ENCODE measurements at regions not wholly inside any gene's neighbourhood (a gene's known extent, or its start where the extent isn't known, plus 50 kb on each side); places are given as distances from the start of the nearest gene placed in this dataset.

DNA sequence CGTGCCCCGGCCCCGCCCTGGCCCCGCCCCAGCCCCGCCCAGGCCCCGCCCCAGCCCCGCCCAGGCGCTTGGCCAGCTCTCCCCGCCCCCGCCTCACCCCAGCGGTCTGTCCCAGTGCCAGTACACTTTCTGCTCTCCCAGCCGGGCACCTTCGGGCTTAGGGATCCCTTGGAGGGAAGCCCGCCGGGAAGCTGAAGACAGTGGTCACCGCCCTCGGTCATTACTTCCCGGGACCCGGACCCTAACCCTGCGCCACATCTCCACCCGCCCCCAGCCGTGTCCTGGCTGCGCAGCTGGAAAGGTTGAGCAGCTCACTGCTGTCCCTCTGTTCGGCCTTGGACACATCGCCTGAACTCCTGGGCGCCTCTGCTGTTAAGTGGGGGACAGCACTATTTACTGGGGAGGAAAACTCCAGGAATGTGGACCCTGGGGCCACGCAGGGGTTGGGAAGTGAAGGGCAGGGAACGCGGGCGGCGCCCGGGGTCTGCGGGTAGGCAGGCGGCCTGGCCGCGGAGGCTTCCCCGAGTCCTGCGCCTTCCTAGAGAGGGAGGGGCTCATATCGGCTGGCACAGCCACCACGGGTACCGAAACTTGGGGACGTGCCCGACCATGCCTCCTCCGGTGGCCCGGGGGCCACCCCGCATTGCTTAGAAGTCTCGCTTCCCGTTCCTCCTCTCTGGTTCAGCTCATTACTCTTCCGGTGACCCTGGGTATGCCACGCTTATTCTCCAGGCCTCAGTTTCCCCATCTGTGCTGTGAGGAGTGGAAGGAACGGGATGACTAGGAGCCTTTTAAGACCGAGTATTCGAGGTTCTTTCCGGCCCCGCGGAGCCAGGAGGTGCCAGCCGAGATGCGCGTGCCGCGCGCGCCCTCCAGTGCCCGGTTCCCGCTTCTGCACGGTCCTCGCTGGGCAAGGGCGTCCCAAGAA lies 121.0 kb downstream of the GYPC start:
- TF ChIP-seq, protein P1, sequence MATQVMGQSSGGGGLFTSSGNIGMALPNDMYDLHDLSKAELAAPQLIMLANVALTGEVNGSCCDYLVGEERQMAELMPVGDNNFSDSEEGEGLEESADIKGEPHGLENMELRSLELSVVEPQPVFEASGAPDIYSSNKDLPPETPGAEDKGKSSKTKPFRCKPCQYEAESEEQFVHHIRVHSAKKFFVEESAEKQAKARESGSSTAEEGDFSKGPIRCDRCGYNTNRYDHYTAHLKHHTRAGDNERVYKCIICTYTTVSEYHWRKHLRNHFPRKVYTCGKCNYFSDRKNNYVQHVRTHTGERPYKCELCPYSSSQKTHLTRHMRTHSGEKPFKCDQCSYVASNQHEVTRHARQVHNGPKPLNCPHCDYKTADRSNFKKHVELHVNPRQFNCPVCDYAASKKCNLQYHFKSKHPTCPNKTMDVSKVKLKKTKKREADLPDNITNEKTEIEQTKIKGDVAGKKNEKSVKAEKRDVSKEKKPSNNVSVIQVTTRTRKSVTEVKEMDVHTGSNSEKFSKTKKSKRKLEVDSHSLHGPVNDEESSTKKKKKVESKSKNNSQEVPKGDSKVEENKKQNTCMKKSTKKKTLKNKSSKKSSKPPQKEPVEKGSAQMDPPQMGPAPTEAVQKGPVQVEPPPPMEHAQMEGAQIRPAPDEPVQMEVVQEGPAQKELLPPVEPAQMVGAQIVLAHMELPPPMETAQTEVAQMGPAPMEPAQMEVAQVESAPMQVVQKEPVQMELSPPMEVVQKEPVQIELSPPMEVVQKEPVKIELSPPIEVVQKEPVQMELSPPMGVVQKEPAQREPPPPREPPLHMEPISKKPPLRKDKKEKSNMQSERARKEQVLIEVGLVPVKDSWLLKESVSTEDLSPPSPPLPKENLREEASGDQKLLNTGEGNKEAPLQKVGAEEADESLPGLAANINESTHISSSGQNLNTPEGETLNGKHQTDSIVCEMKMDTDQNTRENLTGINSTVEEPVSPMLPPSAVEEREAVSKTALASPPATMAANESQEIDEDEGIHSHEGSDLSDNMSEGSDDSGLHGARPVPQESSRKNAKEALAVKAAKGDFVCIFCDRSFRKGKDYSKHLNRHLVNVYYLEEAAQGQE (IDR thresholded peaks at IDR 0.05; ENCODE audit: low read depth) = no peak
- TF ChIP-seq ZNF274 (IDR thresholded peaks at IDR 0.05; ENCODE audit: low read depth, low read length) (no peak), TCF7L2 (IDR thresholded peaks at IDR 0.05; ENCODE audit: borderline replicate concordance, extremely low read depth, insufficient read depth, insufficient read length) (no peak), RAD21 (IDR thresholded peaks at IDR 0.05; ENCODE audit: low read depth) (peak; percentile 91), CTCF (IDR thresholded peaks at IDR 0.05 in 2 of 3, conservative IDR thresholded peaks at IDR 0.05 in 1 of 3; ENCODE audit: borderline replicate concordance in 1 of 3, insufficient read depth in 1 of 3, low read depth in 2 of 3, low read length in 2 of 3) (peak; percentile 45 to 97 (median 91); a peak in 5 of 6 replicates), SP1 (IDR thresholded peaks at IDR 0.05; ENCODE audit: low read depth) (no peak), CBX3 (IDR thresholded peaks at IDR 0.05; ENCODE audit: low read depth) (no peak)
- TF ChIP-seq, protein P2, sequence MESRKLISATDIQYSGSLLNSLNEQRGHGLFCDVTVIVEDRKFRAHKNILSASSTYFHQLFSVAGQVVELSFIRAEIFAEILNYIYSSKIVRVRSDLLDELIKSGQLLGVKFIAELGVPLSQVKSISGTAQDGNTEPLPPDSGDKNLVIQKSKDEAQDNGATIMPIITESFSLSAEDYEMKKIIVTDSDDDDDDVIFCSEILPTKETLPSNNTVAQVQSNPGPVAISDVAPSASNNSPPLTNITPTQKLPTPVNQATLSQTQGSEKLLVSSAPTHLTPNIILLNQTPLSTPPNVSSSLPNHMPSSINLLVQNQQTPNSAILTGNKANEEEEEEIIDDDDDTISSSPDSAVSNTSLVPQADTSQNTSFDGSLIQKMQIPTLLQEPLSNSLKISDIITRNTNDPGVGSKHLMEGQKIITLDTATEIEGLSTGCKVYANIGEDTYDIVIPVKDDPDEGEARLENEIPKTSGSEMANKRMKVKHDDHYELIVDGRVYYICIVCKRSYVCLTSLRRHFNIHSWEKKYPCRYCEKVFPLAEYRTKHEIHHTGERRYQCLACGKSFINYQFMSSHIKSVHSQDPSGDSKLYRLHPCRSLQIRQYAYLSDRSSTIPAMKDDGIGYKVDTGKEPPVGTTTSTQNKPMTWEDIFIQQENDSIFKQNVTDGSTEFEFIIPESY (IDR thresholded peaks at IDR 0.05; ENCODE audit: extremely low read depth, insufficient replicate concordance, low read length) = no peak
- Histone ChIP-seq H2AFZ (ENCODE audit: low read depth, low read length, poor library complexity, severe bottlenecking) (peak overlapping the region; percentile 49), H3K4me2 (ENCODE audit: low read length) (no peak overlapping the region), H3K9me3 (ENCODE audit: control insufficient read depth in 1 of 2, insufficient read depth in 1 of 2, low read depth in 1 of 2, low read length in 2 of 2) (no peaks in the 10 kb centered on the region), H3K27ac (ENCODE audit: low read depth, low read length) (no peak overlapping the region; the same call in 1 of the 2 replicates), H3K4me3 (replicated peaks in 1 of 2; ENCODE audit: low read depth in 1 of 2, low read length in 2 of 2) (no peak overlapping the region), H3K27me3 (ENCODE audit: insufficient read depth, low read length) (no peaks in the 10 kb centered on the region), H4K20me1 (ENCODE audit: insufficient read depth) (no peaks in the 10 kb centered on the region), H3K9ac (ENCODE audit: low read length) (no peak overlapping the region), H3K79me2 (ENCODE audit: insufficient read depth, low read length) (no peaks in the 10 kb centered on the region), H3K36me3 (ENCODE audit: control insufficient read depth in 1 of 2, insufficient read depth in 2 of 2, low read length in 2 of 2) (no peaks in the 10 kb centered on the region), H3K4me1 (ENCODE audit: control insufficient read depth in 1 of 2, insufficient read depth in 2 of 2, low read length in 2 of 2) (no peaks in the 10 kb centered on the region), H3K9me2 (ENCODE audit: insufficient read depth) (no peaks in the 10 kb centered on the region)
- ATAC-seq (peak; percentile 95), DNase-seq (ENCODE audit: low read depth, low spot score) (peak; percentile 22)
- no TSS peak for BruUV-seq (replicated peaks)
- POLR2A ChIA-PET = no interaction called here
- intact Hi-C loops (cut with micrococcal nuclease) = loop anchor here (1.0 to 10.0 kb wide), 2 partner anchors 198 to 249 kb away; no protein-coding TSS in a partner anchor
- RAD21 ChIA-PET (ENCODE audit: low non-redundant PET in 1 of 2, low total read pairs in 2 of 2, uncharacterized antibody in 2 of 2, unreplicated experiment in 2 of 2) = interaction anchor here in 1 of 2 experiments (0.6 kb wide), 1 partner anchor 770 kb away, joined by 6 read pairs; no protein-coding TSS in a partner anchor
- CTCF ChIA-PET = interaction anchor here (1.1 to 1.2 kb wide), 2 partner anchors 195 to 249 kb away, joined by 5 to 6 read pairs; no protein-coding TSS in a partner anchor
